Loucy (cell line): ENCODE measurements at regions not wholly inside any gene's neighbourhood (a gene's known extent, or its start where the extent isn't known, plus 50 kb on each side); places are given as distances from the start of the nearest gene placed in this dataset.

Experiments used
- H2AFZ ChIP-seq: fragments of 200-600 bp; sonication (generic); 2 replicates; pipeline ENCODE4 v1.6.0; 2016; ENCODE audit warnings: antibody characterized with exemption, mild to moderate bottlenecking, low read length, moderate library complexity
- H3F3A ChIP-seq: fragments of 200-600 bp; 2 replicates; pipeline ENCODE4 v1.6.0; 2016; ENCODE audit warnings: antibody characterized with exemption, low read depth, mild to moderate bottlenecking
- H3K27me3 ChIP-seq: fragments of 200-600 bp; sonication (generic); 2 replicates; pipeline ENCODE4 v1.6.1; 2014; ENCODE audit warnings: low read length, mild to moderate bottlenecking; ENCODE audit not compliant: insufficient read depth, poor library complexity, severe bottlenecking
- H3K36me3 ChIP-seq: fragments of 200-600 bp; sonication (generic); 2 replicates; pipeline ENCODE4 v1.6.1; 2016; ENCODE audit warnings: low read length; ENCODE audit not compliant: insufficient read depth
- H3K4me1 ChIP-seq: fragments of 200-600 bp; sonication (generic); 2 replicates; pipeline ENCODE4 v1.5.1; 2014; ENCODE audit warnings: low read length, mild to moderate bottlenecking; ENCODE audit not compliant: insufficient read depth, poor library complexity, severe bottlenecking
- H3K4me2 ChIP-seq: fragments of 200-600 bp; sonication (generic); 2 replicates; pipeline ENCODE4 v1.6.0; 2014; ENCODE audit warnings: antibody characterized with exemption, low read length, low read depth, mild to moderate bottlenecking; ENCODE audit not compliant: poor library complexity, severe bottlenecking
- H3K4me3 ChIP-seq: fragments of 200-600 bp; sonication (generic); 2 replicates; pipeline ENCODE4 v1.5.1; 2014; ENCODE audit warnings: low read length, mild to moderate bottlenecking, mixed read lengths; ENCODE audit not compliant: poor library complexity, severe bottlenecking
- H3K79me2 ChIP-seq: fragments of 200-600 bp; sonication (generic); 2 replicates; pipeline ENCODE4 v1.6.1; 2014; ENCODE audit warnings: low read length; ENCODE audit not compliant: insufficient read depth
- H3K9ac ChIP-seq: fragments of 200-600 bp; sonication (generic); 2 replicates; pipeline ENCODE4 v1.6.0; 2014; ENCODE audit warnings: mild to moderate bottlenecking, low read depth, low read length, moderate library complexity; ENCODE audit not compliant: poor library complexity, severe bottlenecking
- H3K9me2 ChIP-seq: fragments of 200-600 bp; sonication (generic); replicated peaks from 2 replicates; pipeline ENCODE4 v1.6.1; 2016; ENCODE audit warnings: low read depth, low read length, mixed read lengths
- H3K9me3 ChIP-seq: fragments of 200-600 bp; sonication (generic); 2 replicates; pipeline ENCODE4 v1.6.1; 2014; ENCODE audit warnings: mild to moderate bottlenecking, antibody characterized with exemption, low read length, low read depth; ENCODE audit not compliant: insufficient read depth
- H4K20me1 ChIP-seq: fragments of 200-600 bp; sonication (generic); 2 replicates; pipeline ENCODE4 v1.6.0; 2014; ENCODE audit warnings: antibody characterized with exemption, low read length, mild to moderate bottlenecking; ENCODE audit not compliant: insufficient read depth, poor library complexity, severe bottlenecking
- CTCF ChIP-seq: fragments of 200-600 bp; sonication (generic); conservative IDR thresholded peaks from 2 replicates; pipeline ENCODE4 v1.5.1; 2014; ENCODE audit warnings: mild to moderate bottlenecking, antibody characterized with exemption, low read length
- EZH2phosphoT487 ChIP-seq: fragments of 200-600 bp; IDR thresholded peaks from 2 replicates; pipeline ENCODE4 v1.6.1; 2018; ENCODE audit warnings: antibody characterized with exemption, mild to moderate bottlenecking, moderate library complexity, borderline replicate concordance

- H3K36me3 ChIP-seq, result no peaks in the 10 kb centered on the region
- H3K9me2 ChIP-seq, result no peaks in the 10 kb centered on the region
- no peaks in the 10 kb centered on the region for H4K20me1 ChIP-seq
- H3K9me3 ChIP-seq, result no peaks in the 10 kb centered on the region
- H3K4me2 ChIP-seq, result no peak overlapping the region
- H3K9ac ChIP-seq, result no peak overlapping the region
- H2AFZ ChIP-seq, result no peak overlapping the region
- H3K79me2 ChIP-seq, result no peaks in the 10 kb centered on the region
- H3K27me3 ChIP-seq, result no peaks in the 10 kb centered on the region
- H3K4me1 ChIP-seq, result peaks cover 16% of the 10 kb centered on the region
- no peak overlapping the region for H3K4me3 ChIP-seq
- no peaks in the 10 kb centered on the region for H3F3A ChIP-seq
- no peak for TF ChIP-seq EZH2phosphoT487
- TF ChIP-seq CTCF, result no peak
These were observed 209.8 kb upstream of the TMEM45B start for GRCh38 chr11:129605815-129606214.

DNA sequence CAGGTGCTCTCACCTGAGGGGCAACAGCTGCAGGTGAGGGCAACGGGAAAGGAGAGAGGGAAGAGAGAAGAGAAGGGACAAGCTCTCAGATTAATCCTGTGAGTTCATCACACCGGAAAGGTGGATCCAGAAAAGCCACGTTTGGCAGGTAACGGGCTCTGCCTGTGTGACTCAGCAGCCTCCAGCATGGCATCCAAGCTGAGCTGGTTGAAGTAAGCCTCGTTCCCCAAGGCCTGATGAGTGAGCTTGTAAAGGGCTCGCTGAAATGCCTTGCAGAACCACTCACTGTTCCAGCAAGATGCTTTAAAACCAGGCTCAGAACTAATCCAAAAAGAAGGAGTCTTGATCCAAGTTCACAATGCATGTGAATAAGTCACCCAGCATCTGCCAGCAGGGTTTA lies 206.9 kb upstream of the TMEM45B start:
- peaks cover 25% of the 10 kb centered on the region for H3K4me1 ChIP-seq
- TF ChIP-seq EZH2phosphoT487, result no peak
- TF ChIP-seq CTCF, result no peak
- H4K20me1 ChIP-seq, result no peaks in the 10 kb centered on the region
- no peaks in the 10 kb centered on the region for H3F3A ChIP-seq
- H3K36me3 ChIP-seq, result no peaks in the 10 kb centered on the region
- no peak overlapping the region for H2AFZ ChIP-seq
- H3K4me2 ChIP-seq, result no peak overlapping the region
- no peaks in the 10 kb centered on the region for H3K79me2 ChIP-seq
- no peak overlapping the region for H3K4me3 ChIP-seq
- H3K9me2 ChIP-seq, result no peaks in the 10 kb centered on the region
- no peak overlapping the region for H3K9ac ChIP-seq
- no peaks in the 10 kb centered on the region for H3K27me3 ChIP-seq
- no peaks in the 10 kb centered on the region for H3K9me3 ChIP-seq

DNA sequence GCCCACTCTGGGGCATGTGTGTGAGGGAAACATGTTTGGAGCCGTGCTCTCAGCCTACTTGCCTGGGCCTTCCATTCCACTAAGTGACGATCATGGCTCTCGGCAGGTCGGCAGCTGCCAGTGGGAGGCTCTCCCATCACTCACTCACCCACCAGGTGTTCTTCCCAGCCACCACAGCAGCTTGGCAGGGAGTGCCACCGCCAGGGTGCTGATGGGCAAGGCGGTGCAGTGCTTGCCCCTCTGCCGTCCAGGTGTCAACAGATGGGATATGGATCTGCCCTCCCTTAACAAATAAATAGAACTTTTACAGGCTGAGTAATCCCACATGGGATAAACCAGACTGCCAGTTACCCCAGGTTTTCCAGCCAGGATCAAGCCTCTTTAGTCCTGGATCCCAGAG lies 205.5 kb upstream of the TMEM45B start:
- no peaks in the 10 kb centered on the region for H3K27me3 ChIP-seq
- no peaks in the 10 kb centered on the region for H3K36me3 ChIP-seq
- no peaks in the 10 kb centered on the region for H3K9me2 ChIP-seq
- no peak for TF ChIP-seq CTCF
- H3F3A ChIP-seq, result no peaks in the 10 kb centered on the region
- H3K9me3 ChIP-seq, result no peaks in the 10 kb centered on the region
- no peak overlapping the region for H3K9ac ChIP-seq
- no peak overlapping the region for H3K4me2 ChIP-seq
- H3K79me2 ChIP-seq, result no peaks in the 10 kb centered on the region
- H4K20me1 ChIP-seq, result no peaks in the 10 kb centered on the region
- no peak overlapping the region for H3K4me3 ChIP-seq
- peaks cover 16% of the 10 kb centered on the region for H3K4me1 ChIP-seq
- H2AFZ ChIP-seq, result no peak overlapping the region
